GM12872 (cell line): ENCODE measurements at regions not wholly inside any gene's neighbourhood (a gene's known extent, or its start where the extent isn't known, plus 50 kb on each side); places are given as distances from the start of the nearest gene placed in this dataset.

Experiments used
- TF ChIP-seq, protein P1 (sequence below): IDR thresholded peaks from 3 replicates; pipeline ENCODE4 v1.5.1; 2011; ENCODE audit warnings: low read depth, mild to moderate bottlenecking, low read length, moderate library complexity; ENCODE audit not compliant: insufficient read depth

DNA sequence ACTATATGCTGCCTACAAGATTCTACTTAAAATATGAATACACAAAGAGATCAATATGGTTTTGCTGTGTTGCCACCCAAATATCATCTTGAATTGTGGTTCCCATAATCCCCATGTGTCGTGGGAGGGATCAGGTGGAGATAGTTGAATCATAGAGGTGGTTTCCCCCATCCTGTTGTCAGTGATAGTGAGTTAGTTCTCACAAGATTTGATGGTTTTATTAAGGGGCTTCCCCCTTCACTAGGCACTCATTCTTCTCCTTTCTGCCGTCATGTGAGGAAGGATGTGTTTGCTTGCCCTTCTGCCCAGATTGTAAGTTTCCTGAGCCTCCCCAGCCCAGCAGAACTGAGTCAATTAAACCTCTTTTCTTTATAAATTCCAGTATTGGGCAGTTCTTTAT is 654.4 kb upstream of the NR5A2 start:
- TF ChIP-seq, protein P1, sequence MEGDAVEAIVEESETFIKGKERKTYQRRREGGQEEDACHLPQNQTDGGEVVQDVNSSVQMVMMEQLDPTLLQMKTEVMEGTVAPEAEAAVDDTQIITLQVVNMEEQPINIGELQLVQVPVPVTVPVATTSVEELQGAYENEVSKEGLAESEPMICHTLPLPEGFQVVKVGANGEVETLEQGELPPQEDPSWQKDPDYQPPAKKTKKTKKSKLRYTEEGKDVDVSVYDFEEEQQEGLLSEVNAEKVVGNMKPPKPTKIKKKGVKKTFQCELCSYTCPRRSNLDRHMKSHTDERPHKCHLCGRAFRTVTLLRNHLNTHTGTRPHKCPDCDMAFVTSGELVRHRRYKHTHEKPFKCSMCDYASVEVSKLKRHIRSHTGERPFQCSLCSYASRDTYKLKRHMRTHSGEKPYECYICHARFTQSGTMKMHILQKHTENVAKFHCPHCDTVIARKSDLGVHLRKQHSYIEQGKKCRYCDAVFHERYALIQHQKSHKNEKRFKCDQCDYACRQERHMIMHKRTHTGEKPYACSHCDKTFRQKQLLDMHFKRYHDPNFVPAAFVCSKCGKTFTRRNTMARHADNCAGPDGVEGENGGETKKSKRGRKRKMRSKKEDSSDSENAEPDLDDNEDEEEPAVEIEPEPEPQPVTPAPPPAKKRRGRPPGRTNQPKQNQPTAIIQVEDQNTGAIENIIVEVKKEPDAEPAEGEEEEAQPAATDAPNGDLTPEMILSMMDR = no peak

DNA sequence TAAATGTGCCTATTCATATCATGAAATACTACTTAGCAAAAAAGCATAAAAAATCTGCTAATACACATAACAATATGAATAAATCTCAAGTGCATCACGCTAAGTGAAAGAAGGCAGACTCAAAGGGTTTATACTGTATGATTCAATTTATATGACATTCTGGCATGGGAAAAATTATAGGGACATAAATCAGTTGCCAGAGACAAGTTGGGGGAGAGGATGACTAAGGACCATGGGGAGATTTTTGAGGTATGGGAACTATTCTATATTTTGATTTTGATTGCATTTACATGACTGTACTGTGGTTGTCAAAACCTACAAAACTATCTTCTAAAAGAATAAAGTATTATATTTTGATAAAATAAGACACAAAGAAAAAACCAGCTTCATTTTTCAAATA is 650.3 kb upstream of the NR5A2 start:
- TF ChIP-seq, protein P1 = no peak

DNA sequence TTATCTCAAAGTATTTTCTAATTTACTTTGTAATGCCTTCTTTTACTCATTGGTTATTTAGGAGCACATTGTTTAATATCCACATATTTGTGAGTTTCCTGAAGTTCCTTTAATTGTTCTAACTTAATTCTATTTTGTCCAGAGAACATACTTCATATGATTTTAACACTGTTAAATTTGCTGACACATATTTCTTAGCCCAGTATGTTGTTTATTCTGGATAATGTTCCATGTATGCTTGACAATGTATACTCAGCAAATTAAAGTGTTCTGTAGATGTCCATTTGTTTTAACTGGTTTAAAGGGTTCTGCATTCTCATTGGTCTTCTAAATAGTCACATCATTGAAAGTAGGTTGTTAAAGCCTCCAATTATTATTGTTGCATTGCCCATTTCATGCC is 643.7 kb upstream of the NR5A2 start:
- TF ChIP-seq, protein P1 = no peak

DNA sequence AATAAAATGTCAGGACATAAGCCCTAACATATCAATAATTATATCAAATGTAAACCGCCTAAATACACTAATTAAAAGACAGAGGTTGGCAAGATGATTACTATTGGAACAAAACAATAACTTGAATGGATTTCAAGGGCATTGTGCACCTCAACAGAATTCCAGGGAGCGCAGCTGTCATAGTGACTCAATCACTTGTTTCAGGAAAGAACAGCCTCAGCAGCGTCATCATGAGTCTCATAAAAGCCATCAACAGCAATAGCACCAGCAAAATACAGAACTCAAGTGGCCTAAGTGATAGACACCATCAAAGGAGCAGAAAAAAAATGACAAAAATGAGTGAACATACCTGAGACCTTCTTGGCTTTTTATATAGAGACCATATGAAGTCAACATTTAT is 632.7 kb upstream of the NR5A2 start:
- TF ChIP-seq, protein P1 = no peak

DNA sequence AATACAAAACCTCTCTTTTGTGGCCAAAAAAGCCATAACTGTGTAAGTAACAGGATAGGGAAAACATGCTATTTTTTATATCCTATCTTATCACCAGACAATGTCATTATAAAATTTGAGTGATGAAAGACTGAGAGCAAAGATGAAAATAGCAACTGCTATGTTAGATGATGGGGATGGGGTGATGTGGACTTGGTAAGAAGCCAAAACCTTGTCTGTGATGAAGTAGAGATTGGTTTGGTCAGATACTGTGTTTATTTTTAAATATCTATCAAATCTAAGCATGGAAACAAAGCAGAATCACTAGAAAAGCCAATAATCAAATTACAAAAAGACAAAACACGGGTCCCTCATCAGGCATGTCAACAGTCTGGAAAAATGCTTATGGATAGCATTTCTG is 631.1 kb upstream of the NR5A2 start:
- TF ChIP-seq, protein P1 = no peak

DNA sequence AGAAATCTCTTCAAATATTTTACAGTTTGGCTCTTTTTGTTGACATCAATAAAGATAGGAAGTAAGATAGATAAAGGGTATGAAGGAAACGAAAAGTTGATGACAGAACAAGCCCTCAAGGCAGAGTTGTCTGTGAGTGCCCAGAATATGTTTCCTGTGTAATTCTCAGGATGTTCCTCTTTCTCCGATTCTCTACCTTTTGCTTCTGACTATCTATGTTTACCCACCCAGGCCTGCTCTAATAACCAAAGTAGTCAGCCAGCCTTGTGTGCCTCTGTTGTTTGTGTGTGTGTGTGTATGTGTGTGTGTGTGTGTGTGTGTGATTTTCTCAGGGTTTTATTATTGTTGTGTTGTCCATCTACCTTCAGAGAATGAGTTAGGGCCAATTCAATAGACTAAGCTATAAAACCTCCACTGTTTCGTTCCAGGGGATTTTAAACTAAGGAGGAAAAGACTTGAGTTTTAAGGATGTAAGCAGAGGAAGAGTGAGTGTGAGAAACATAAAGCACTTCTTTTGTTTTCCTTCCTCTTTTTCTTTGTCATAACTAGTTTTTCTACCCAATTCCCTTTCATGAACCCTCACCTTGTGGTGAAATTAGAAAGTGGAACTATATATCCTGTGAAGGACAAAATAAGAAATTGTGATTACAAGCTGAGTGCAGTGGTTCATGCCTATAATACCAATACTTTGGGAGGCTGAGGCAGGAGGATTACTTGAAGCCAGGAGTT is 627.4 kb upstream of the NR5A2 start:
- TF ChIP-seq, protein P1 = no peak

DNA sequence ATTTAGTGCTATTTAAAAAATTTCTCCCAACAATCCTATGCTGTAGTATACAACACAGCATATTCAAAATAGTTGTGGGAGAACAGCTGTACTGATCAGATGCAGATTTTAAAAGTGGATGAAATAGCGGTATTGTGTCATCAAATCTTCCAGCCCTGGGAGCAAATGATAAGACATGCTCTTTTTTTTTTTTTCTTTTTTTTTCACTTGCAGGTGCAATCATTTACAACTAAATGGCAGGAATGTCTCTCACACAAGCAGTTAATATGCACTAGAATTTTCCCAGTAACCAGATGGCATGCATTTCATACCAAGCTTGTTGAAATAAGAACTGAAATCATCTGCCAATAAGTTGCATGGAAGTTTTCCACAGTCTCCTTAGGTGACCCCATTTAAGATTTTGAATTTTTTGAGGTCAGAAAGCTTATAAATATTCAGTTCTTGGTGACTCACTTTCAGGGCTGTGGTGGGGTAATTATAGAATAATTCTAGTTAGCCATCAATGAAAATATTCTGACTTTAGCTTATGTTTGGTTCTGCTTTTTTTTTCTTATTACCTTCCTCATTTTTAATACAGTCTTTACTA is 623.9 kb upstream of the NR5A2 start:
- TF ChIP-seq, protein P1 = no peak
